ENCODE measurements at regions not wholly inside any gene's neighbourhood (a gene's known extent, or its start where the extent isn't known, plus 50 kb on each side); places are given as distances from the start of the nearest gene placed in this dataset.

DNA sequence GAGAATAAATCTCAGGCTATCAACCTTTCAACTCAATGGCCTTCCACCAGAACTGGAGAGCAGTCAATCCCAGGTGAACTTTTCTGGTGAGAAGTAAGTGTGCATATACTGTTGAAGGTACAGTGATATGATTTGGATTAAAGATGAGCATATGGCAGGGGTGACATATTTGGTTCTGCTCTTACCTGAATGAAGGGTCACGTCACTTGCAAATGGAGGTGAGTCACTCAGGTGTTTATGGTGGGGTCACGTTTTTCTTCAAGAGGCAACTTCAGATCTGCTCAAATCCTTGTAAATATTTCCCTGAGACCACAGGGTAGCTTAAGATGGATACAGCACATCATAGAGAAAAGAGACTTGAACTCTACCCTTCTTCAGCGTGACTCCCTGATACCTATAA, 143.2 kb downstream of the BRMS1L start:
- TF ChIP-seq POLR2AphosphoS5 (IDR thresholded peaks at IDR 0.05; ENCODE audit: low read depth, low read length) (no peak), TAF1 (IDR thresholded peaks at IDR 0.05; ENCODE audit: low read depth, low read length) (no peak), POLR2A (IDR thresholded peaks at IDR 0.05; ENCODE audit: low read depth, low read length) (no peak), SPI1 (IDR thresholded peaks at IDR 0.05; ENCODE audit: low read depth, low read length) (no peak), POU2F2 (IDR thresholded peaks at IDR 0.05; ENCODE audit: low read depth, low read length) (no peak)
